Upper lobe of left lung (tissue), 4 donors: ENCODE measurements at regions not wholly inside any gene's neighbourhood (a gene's known extent, or its start where the extent isn't known, plus 50 kb on each side); places are given as distances from the start of the nearest gene placed in this dataset.

Experiments used
- EP300 ChIP-seq, 4 donors: sonication (generic); formaldehyde crosslinking; IDR thresholded peaks; one replicate each; pipeline ENCODE4 v1.5.1; 2017; ENCODE audit warnings: antibody characterized with exemption in 4 of 4, control low read depth in 2 of 4
- POLR2A ChIP-seq, 4 donors: fragments of 450-650 bp; IDR thresholded peaks; one replicate each; pipeline ENCODE4 v1.5.1; 2016 to 2017; ENCODE audit warnings: antibody characterized with exemption in 4 of 4, mild to moderate bottlenecking in 2 of 4
- POLR2AphosphoS5 ChIP-seq, 2 donors: sonication (generic); formaldehyde crosslinking; IDR thresholded peaks; one replicate each; pipeline ENCODE4 v1.5.1; 2017; ENCODE audit warnings: antibody characterized with exemption in 2 of 2
- TF ChIP-seq, protein P1 (sequence below), 6 experiments: fragments of 450-650 bp in 4 of 6; fragments of 200-600 bp in 2 of 6; sonication (generic) in 2 of 6; IDR thresholded peaks; one replicate each; pipeline ENCODE4 v1.5.1; 2016 to 2019; ENCODE audit warnings: antibody characterized with exemption in 6 of 6

GRCh38 chr4:155007660-155008176, 200.7 kb upstream of the NPY2R start:
- TF ChIP-seq, protein P1, sequence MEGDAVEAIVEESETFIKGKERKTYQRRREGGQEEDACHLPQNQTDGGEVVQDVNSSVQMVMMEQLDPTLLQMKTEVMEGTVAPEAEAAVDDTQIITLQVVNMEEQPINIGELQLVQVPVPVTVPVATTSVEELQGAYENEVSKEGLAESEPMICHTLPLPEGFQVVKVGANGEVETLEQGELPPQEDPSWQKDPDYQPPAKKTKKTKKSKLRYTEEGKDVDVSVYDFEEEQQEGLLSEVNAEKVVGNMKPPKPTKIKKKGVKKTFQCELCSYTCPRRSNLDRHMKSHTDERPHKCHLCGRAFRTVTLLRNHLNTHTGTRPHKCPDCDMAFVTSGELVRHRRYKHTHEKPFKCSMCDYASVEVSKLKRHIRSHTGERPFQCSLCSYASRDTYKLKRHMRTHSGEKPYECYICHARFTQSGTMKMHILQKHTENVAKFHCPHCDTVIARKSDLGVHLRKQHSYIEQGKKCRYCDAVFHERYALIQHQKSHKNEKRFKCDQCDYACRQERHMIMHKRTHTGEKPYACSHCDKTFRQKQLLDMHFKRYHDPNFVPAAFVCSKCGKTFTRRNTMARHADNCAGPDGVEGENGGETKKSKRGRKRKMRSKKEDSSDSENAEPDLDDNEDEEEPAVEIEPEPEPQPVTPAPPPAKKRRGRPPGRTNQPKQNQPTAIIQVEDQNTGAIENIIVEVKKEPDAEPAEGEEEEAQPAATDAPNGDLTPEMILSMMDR (IDR thresholded peaks at IDR 0.05): no peak
- TF ChIP-seq EP300 (IDR thresholded peaks at IDR 0.05): no peak
- no peak for TF ChIP-seq POLR2AphosphoS5 (IDR thresholded peaks at IDR 0.05)
- no peak for TF ChIP-seq POLR2A (IDR thresholded peaks at IDR 0.05)
